Muscle layer of colon (tissue), 2 donors: ENCODE measurements at regions not wholly inside any gene's neighbourhood (a gene's known extent, or its start where the extent isn't known, plus 50 kb on each side); places are given as distances from the start of the nearest gene placed in this dataset.

Experiments
- H3K27ac ChIP-seq: one replicate; pipeline ENCODE4 v1.7.0; 2013; ENCODE audit warnings: low read depth, mild to moderate bottlenecking, low read length, moderate library complexity
- H3K27me3 ChIP-seq, 2 donors: one replicate each; pipeline ENCODE4 v1.7.0; 2013; ENCODE audit warnings: low read length in 2 of 2, mild to moderate bottlenecking in 2 of 2; ENCODE audit not compliant: insufficient read depth in 2 of 2, control insufficient read depth in 1 of 2
- H3K36me3 ChIP-seq: one replicate; pipeline ENCODE4 v1.7.0; 2013; ENCODE audit warnings: mild to moderate bottlenecking, low read length; ENCODE audit not compliant: insufficient read depth
- H3K4me1 ChIP-seq: one replicate; pipeline ENCODE4 v1.7.0; 2013; ENCODE audit warnings: mild to moderate bottlenecking, low read length; ENCODE audit not compliant: insufficient read depth
- H3K4me3 ChIP-seq, 2 donors: one replicate each; pipeline ENCODE4 v1.7.0; 2013; ENCODE audit warnings: low read length in 2 of 2, low read depth in 1 of 2, mild to moderate bottlenecking in 1 of 2, moderate library complexity in 1 of 2
- H3K9ac ChIP-seq: one replicate; pipeline ENCODE4 v1.7.0; 2013; ENCODE audit warnings: low read length
- H3K9me3 ChIP-seq: one replicate; pipeline ENCODE4 v1.7.0; 2013; ENCODE audit warnings: mild to moderate bottlenecking, low read length
- donor health status: abdominal sarcoma.
- donor health status: Adenocarcinoma of cecum.

GRCh38 chr18:39660141-39660540 lies 2094.5 kb upstream of the CELF4 start:
- Histone ChIP-seq H3K9me3 (no peaks in the 10 kb centered on the region), H3K27me3 (no peaks in the 10 kb centered on the region), H3K27ac (no peak overlapping the region), H3K9ac (no peak overlapping the region), H3K4me1 (no peaks in the 10 kb centered on the region), H3K36me3 (no peaks in the 10 kb centered on the region), H3K4me3 (no peak overlapping the region)

- no peaks in the 10 kb centered on the region for H3K36me3 ChIP-seq
- no peaks in the 10 kb centered on the region for H3K27me3 ChIP-seq
- H3K9ac ChIP-seq: no peak overlapping the region
- no peaks in the 10 kb centered on the region for H3K9me3 ChIP-seq
- H3K4me1 ChIP-seq: no peaks in the 10 kb centered on the region
- no peak overlapping the region for H3K27ac ChIP-seq
- H3K4me3 ChIP-seq: no peak overlapping the region
Observed at GRCh38 chr18:39655341-39655740, 2089.7 kb upstream of the CELF4 start.

- Histone ChIP-seq H3K27me3 (no peaks in the 10 kb centered on the region), H3K4me1 (no peaks in the 10 kb centered on the region), H3K27ac (no peak overlapping the region), H3K9me3 (no peaks in the 10 kb centered on the region), H3K9ac (no peak overlapping the region), H3K4me3 (no peak overlapping the region), H3K36me3 (no peaks in the 10 kb centered on the region)
Observed at GRCh38 chr18:39653221-39653620, 2087.6 kb upstream of the CELF4 start.

GRCh38 chr18:39648616-39649015 lies 2083.0 kb upstream of the CELF4 start:
- H3K27me3 ChIP-seq: no peaks in the 10 kb centered on the region
- H3K36me3 ChIP-seq: no peaks in the 10 kb centered on the region
- H3K9me3 ChIP-seq: no peaks in the 10 kb centered on the region
- no peak overlapping the region for H3K27ac ChIP-seq
- no peaks in the 10 kb centered on the region for H3K4me1 ChIP-seq
- H3K9ac ChIP-seq: no peak overlapping the region
- H3K4me3 ChIP-seq: no peak overlapping the region

- no peaks in the 10 kb centered on the region for H3K4me1 ChIP-seq
Observed at GRCh38 chr18:39647627-39648534, 2082.3 kb upstream of the CELF4 start.

GRCh38 chr18:39638224-39638623 lies 2072.6 kb upstream of the CELF4 start:
- Histone ChIP-seq H3K9me3 (no peaks in the 10 kb centered on the region), H3K4me3 (no peak overlapping the region), H3K27me3 (no peaks in the 10 kb centered on the region), H3K27ac (no peak overlapping the region), H3K4me1 (no peaks in the 10 kb centered on the region), H3K36me3 (no peaks in the 10 kb centered on the region), H3K9ac (no peak overlapping the region)

More at GRCh38 chr18:39647627-39648534, 2082.3 kb upstream of the CELF4 start:
- no peaks in the 10 kb centered on the region for H3K36me3 ChIP-seq
- H3K27ac ChIP-seq: no peak overlapping the region
- no peak overlapping the region for H3K9ac ChIP-seq
- H3K9me3 ChIP-seq: no peaks in the 10 kb centered on the region
- no peak overlapping the region for H3K4me3 ChIP-seq
- H3K27me3 ChIP-seq: no peaks in the 10 kb centered on the region

- Histone ChIP-seq H3K9ac (no peak overlapping the region), H3K36me3 (no peaks in the 10 kb centered on the region), H3K9me3 (no peaks in the 10 kb centered on the region), H3K27me3 (no peaks in the 10 kb centered on the region), H3K27ac (no peak overlapping the region), H3K4me1 (no peaks in the 10 kb centered on the region), H3K4me3 (no peak overlapping the region)
Observed at GRCh38 chr18:39636931-39637330, 2071.3 kb upstream of the CELF4 start.

GRCh38 chr18:39635966-39636365 lies 2070.4 kb upstream of the CELF4 start:
- Histone ChIP-seq H3K4me1 (no peaks in the 10 kb centered on the region), H3K4me3 (no peak overlapping the region), H3K9me3 (no peaks in the 10 kb centered on the region), H3K27me3 (no peaks in the 10 kb centered on the region), H3K9ac (no peak overlapping the region), H3K36me3 (no peaks in the 10 kb centered on the region), H3K27ac (no peak overlapping the region)

GRCh38 chr18:39635192-39635591 lies 2069.6 kb upstream of the CELF4 start:
- Histone ChIP-seq H3K36me3 (no peaks in the 10 kb centered on the region), H3K27me3 (no peaks in the 10 kb centered on the region), H3K4me3 (no peak overlapping the region), H3K27ac (no peak overlapping the region), H3K9ac (no peak overlapping the region), H3K4me1 (no peaks in the 10 kb centered on the region), H3K9me3 (no peaks in the 10 kb centered on the region)

GRCh38 chr18:39627936-39628335 lies 2062.3 kb upstream of the CELF4 start:
- Histone ChIP-seq H3K9me3 (no peaks in the 10 kb centered on the region), H3K9ac (no peak overlapping the region), H3K4me3 (no peak overlapping the region), H3K27ac (no peak overlapping the region), H3K27me3 (no peaks in the 10 kb centered on the region), H3K4me1 (no peaks in the 10 kb centered on the region), H3K36me3 (no peaks in the 10 kb centered on the region)

- H3K27ac ChIP-seq: no peak overlapping the region
- H3K4me1 ChIP-seq: no peaks in the 10 kb centered on the region
- no peaks in the 10 kb centered on the region for H3K9me3 ChIP-seq
- H3K9ac ChIP-seq: no peak overlapping the region
- no peaks in the 10 kb centered on the region for H3K36me3 ChIP-seq
- no peaks in the 10 kb centered on the region for H3K27me3 ChIP-seq
- H3K4me3 ChIP-seq: no peak overlapping the region
Observed at GRCh38 chr18:39624961-39625360, 2059.4 kb upstream of the CELF4 start.

- Histone ChIP-seq H3K4me3 (no peak overlapping the region), H3K27me3 (no peaks in the 10 kb centered on the region), H3K9me3 (no peaks in the 10 kb centered on the region), H3K36me3 (no peaks in the 10 kb centered on the region), H3K4me1 (no peaks in the 10 kb centered on the region), H3K27ac (no peak overlapping the region), H3K9ac (no peak overlapping the region)
Observed at GRCh38 chr18:39622431-39622830, 2056.8 kb upstream of the CELF4 start.
